CD4-positive, alpha-beta T cell (primary cell): ENCODE measurements at regions not wholly inside any gene's neighbourhood (a gene's known extent, or its start where the extent isn't known, plus 50 kb on each side); places are given as distances from the start of the nearest gene placed in this dataset.

Experiments
- ATAC-seq: fragments of 200-7000 bp; cut with Tn5 transposase; one replicate; pipeline ENCODE4 v1.10.0; 2022; ENCODE audit warnings: mild to moderate bottlenecking; ENCODE audit not compliant: poor library complexity
- CTCF ChIA-PET: fragments of 350-600 bp; sonication (Branson Sonifier 250); formaldehyde crosslinking; loops from one replicate; lab custom pipeline; 2021; ENCODE audit warnings: antibody characterized with exemption, inconsistent platforms; lab: Charles Lee
- POLR2A ChIA-PET: fragments of 350-600 bp; sonication (Branson Sonifier 250); formaldehyde crosslinking; loops from one replicate; lab custom pipeline; 2021; ENCODE audit warnings: antibody characterized with exemption, inconsistent platforms; lab: Charles Lee
- DNase-seq, 14 experiments: peaks; one replicate each; pipeline ENCODE4 v3.0.0-alpha.2; 2013 to 2020; ENCODE audit warnings: mixed read lengths in 2 of 14
- H3K27ac ChIP-seq, 2 donors: one replicate each; pipeline versions ENCODE4 v1.5.1 to v1.7.0; 2013; ENCODE audit warnings: low read length in 2 of 2, low read depth in 1 of 2, mild to moderate bottlenecking in 1 of 2
- H3K27me3 ChIP-seq, 2 experiments: 1 replicate in 1 of 2; 2 replicates in 1 of 2; pipeline versions ENCODE4 v1.6.1 to v1.7.0; 2013; ENCODE audit warnings: low read length in 2 of 2, control low read depth in 1 of 2, mild to moderate bottlenecking in 1 of 2, moderate library complexity in 1 of 2; ENCODE audit not compliant: insufficient read depth in 2 of 2, control insufficient read depth in 1 of 2
- H3K36me3 ChIP-seq: one replicate; pipeline ENCODE4 v1.6.1; 2013; ENCODE audit warnings: low read length, control low read depth; ENCODE audit not compliant: insufficient read depth
- H3K4me1 ChIP-seq: one replicate; pipeline ENCODE4 v1.6.1; 2013; ENCODE audit warnings: low read length, control low read depth; ENCODE audit not compliant: insufficient read depth
- H3K4me3 ChIP-seq: one replicate; pipeline ENCODE4 v1.5.1; 2013; ENCODE audit warnings: mild to moderate bottlenecking, low read length, moderate library complexity
- H3K9me3 ChIP-seq, 2 experiments: 1 replicate in 1 of 2; 2 replicates in 1 of 2; pipeline versions ENCODE4 v1.6.1 to v1.7.0; 2013; ENCODE audit warnings: low read length in 2 of 2, mild to moderate bottlenecking in 2 of 2, control low read depth in 1 of 2, moderate library complexity in 1 of 2; ENCODE audit not compliant: control insufficient read depth in 1 of 2, insufficient read depth in 1 of 2
- H3K27ac Mint-ChIP-seq: one replicate; pipeline ENCODE4 v1.8.0; 2020; ENCODE audit warnings: mixed read lengths
- H3K27me3 Mint-ChIP-seq: one replicate; pipeline ENCODE4 v1.8.0; 2021; ENCODE audit warnings: mixed read lengths
- H3K36me3 Mint-ChIP-seq: one replicate; pipeline ENCODE4 v1.8.0; 2021; ENCODE audit warnings: low read depth, mixed read lengths
- H3K4me1 Mint-ChIP-seq: one replicate; pipeline ENCODE4 v1.8.0; 2021; ENCODE audit warnings: low read depth, mixed read lengths
- H3K4me3 Mint-ChIP-seq: one replicate; pipeline ENCODE4 v1.8.0; 2020; ENCODE audit warnings: mild to moderate bottlenecking, mixed read lengths
- H3K9me3 Mint-ChIP-seq: one replicate; pipeline ENCODE4 v1.8.0; 2020; ENCODE audit warnings: mixed read lengths
- intact Hi-C, 2 experiments: fragments of 100-400 bp; cut with DNase I in 1 of 2; cut with micrococcal nuclease in 1 of 2; formaldehyde crosslinking; loops; one replicate each; pipeline versions ENCODE4 v1.15.1 to v1.9.0; 2023 to 2025; cut with DNase I, micrococcal nuclease
- TF ChIP-seq, protein P1 (sequence below): fragments of 200-600 bp; IDR thresholded peaks from one replicate; pipeline ENCODE4 v1.8.0; 2022; ENCODE audit warnings: antibody characterized with exemption, mild to moderate bottlenecking

DNA sequence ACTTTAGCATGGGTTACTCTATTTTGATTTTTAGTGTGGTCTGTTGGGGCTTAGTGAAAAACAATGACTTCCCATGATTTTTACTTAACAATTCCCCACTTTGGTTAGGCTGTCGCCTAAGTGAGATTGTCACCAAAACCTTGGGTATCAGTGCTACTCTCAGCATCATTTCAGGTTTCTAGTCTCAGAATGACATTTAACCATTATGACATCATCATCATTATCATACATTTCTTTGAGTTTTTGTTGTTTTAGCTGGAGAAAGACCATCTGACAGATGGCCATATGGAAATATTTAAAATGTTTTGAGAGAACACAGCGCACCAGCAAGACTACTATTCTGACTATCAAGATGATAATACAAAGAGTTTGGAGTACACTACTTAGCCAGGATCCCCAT, 551.0 kb upstream of the PTPRD start:
- no peaks in the 10 kb centered on the region for H3K36me3 Mint-ChIP-seq
- Histone ChIP-seq H3K27ac (no peak overlapping the region), H3K4me3 (no peak overlapping the region), H3K27me3 (no peaks in the 10 kb centered on the region), H3K9me3 (no peaks in the 10 kb centered on the region), H3K4me1 (no peaks in the 10 kb centered on the region), H3K36me3 (no peaks in the 10 kb centered on the region)
- DNase-seq: no peak
- ChIA-PET POLR2A (no interaction called here), CTCF (no interaction called here)
- no peak overlapping the region for H3K27ac Mint-ChIP-seq
- H3K4me3 Mint-ChIP-seq: no peak overlapping the region
- ATAC-seq: no peak
- no peaks in the 10 kb centered on the region for H3K4me1 Mint-ChIP-seq
- intact Hi-C loops: no loop called here
- H3K9me3 Mint-ChIP-seq: peaks cover 13% of the 10 kb centered on the region
- TF ChIP-seq, protein P1, sequence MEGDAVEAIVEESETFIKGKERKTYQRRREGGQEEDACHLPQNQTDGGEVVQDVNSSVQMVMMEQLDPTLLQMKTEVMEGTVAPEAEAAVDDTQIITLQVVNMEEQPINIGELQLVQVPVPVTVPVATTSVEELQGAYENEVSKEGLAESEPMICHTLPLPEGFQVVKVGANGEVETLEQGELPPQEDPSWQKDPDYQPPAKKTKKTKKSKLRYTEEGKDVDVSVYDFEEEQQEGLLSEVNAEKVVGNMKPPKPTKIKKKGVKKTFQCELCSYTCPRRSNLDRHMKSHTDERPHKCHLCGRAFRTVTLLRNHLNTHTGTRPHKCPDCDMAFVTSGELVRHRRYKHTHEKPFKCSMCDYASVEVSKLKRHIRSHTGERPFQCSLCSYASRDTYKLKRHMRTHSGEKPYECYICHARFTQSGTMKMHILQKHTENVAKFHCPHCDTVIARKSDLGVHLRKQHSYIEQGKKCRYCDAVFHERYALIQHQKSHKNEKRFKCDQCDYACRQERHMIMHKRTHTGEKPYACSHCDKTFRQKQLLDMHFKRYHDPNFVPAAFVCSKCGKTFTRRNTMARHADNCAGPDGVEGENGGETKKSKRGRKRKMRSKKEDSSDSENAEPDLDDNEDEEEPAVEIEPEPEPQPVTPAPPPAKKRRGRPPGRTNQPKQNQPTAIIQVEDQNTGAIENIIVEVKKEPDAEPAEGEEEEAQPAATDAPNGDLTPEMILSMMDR: no peak
- no peaks in the 10 kb centered on the region for H3K27me3 Mint-ChIP-seq

DNA sequence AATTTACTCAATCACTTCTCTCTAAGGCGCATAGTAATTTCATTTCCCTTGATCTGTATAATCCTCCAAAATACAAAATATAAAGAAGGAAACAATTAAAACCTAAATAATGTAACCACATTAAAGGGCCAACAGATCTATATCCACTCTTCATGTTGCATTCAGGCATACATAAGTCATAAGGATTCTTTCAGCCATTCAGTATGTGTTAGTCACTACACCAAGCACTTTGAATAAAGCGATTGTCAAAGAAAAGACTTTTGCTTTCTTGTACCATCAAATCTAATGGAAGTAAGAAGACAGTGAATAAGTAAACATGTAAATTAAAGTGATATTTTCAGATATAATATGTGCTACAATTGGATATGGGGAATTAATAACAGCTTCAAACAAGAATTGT, 569.2 kb upstream of the PTPRD start:
- no peaks in the 10 kb centered on the region for H3K36me3 Mint-ChIP-seq
- TF ChIP-seq, protein P1: no peak
- no peak overlapping the region for H3K4me3 Mint-ChIP-seq
- no peaks in the 10 kb centered on the region for H3K27me3 Mint-ChIP-seq
- no peaks in the 10 kb centered on the region for H3K4me1 ChIP-seq
- ChIA-PET POLR2A (no interaction called here), CTCF (no interaction called here)
- H3K27ac ChIP-seq: no peak overlapping the region
- no peak overlapping the region for H3K27ac Mint-ChIP-seq
- no peaks in the 10 kb centered on the region for H3K4me1 Mint-ChIP-seq
- H3K36me3 ChIP-seq: no peaks in the 10 kb centered on the region
- intact Hi-C loops: no loop called here
- peaks cover 23% of the 10 kb centered on the region for H3K9me3 Mint-ChIP-seq
- no peak for DNase-seq
- H3K4me3 ChIP-seq: no peak overlapping the region
- H3K9me3 ChIP-seq: peaks cover 4 to 13% of the 10 kb centered on the region in 2 experiments
- ATAC-seq: no peak
- H3K27me3 ChIP-seq: no peaks in the 10 kb centered on the region

DNA sequence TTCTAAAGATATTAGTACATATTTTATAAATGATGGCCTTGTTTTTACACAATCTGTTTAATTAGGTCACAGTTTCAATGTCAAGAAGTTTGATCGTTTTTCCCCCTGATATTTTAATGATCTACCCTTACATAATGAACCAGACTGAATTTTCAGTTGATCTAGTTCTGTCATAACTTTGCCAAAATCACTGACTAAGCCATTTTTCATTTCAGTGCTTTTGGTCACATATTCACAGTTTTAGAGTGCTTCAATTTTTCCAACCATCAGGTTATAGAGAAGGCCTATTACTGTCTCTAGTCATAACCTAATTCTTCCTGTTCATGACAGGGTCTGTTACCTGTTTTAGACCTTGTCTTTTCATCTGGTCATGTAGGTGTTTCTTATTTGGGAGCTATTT, 577.9 kb upstream of the PTPRD start:
- H3K36me3 Mint-ChIP-seq: no peaks in the 10 kb centered on the region
- TF ChIP-seq, protein P1: no peak
- DNase-seq (no peak), ATAC-seq (no peak)
- no peaks in the 10 kb centered on the region for H3K36me3 ChIP-seq
- no peak overlapping the region for H3K27ac Mint-ChIP-seq
- H3K27ac ChIP-seq: no peak overlapping the region
- H3K9me3 Mint-ChIP-seq: peaks cover 16% of the 10 kb centered on the region
- peaks cover 5 to 24% of the 10 kb centered on the region in 2 experiments for H3K9me3 ChIP-seq
- intact Hi-C loops: no loop called here
- CTCF ChIA-PET: no interaction called here
- no peaks in the 10 kb centered on the region for H3K27me3 ChIP-seq
- no peaks in the 10 kb centered on the region for H3K27me3 Mint-ChIP-seq
- no peak overlapping the region for H3K4me3 Mint-ChIP-seq
- POLR2A ChIA-PET: no interaction called here
- no peak overlapping the region for H3K4me3 ChIP-seq
- no peaks in the 10 kb centered on the region for H3K4me1 Mint-ChIP-seq
- H3K4me1 ChIP-seq: no peaks in the 10 kb centered on the region
